DOHH2 (cell line): ENCODE measurements at regions not wholly inside any gene's neighbourhood (a gene's known extent, or its start where the extent isn't known, plus 50 kb on each side); places are given as distances from the start of the nearest gene placed in this dataset.

Experiments
- H3F3A ChIP-seq: fragments of 200-600 bp; sonication (generic), shearing (Covaris generic); 2 replicates; pipeline ENCODE4 v1.6.0; 2016; ENCODE audit warnings: antibody characterized with exemption, mild to moderate bottlenecking; ENCODE audit not compliant: control insufficient read depth, insufficient read depth
- H3K27ac ChIP-seq: fragments of 200-600 bp; sonication (generic); 2 replicates; pipeline ENCODE4 v1.5.1; 2014; ENCODE audit warnings: low read depth, mild to moderate bottlenecking, low read length, moderate library complexity
- H3K27me3 ChIP-seq: fragments of 200-600 bp; sonication (generic); 2 replicates; pipeline ENCODE4 v1.6.1; 2014; ENCODE audit warnings: mild to moderate bottlenecking, low read length, mixed read lengths; ENCODE audit not compliant: control insufficient read depth
- H3K36me3 ChIP-seq: fragments of 200-600 bp; sonication (generic); 2 replicates; pipeline ENCODE4 v1.6.1; 2014; ENCODE audit warnings: mild to moderate bottlenecking, low read length, moderate library complexity, mixed read lengths; ENCODE audit not compliant: control insufficient read depth
- H3K4me1 ChIP-seq: fragments of 200-600 bp; sonication (generic); 2 replicates; pipeline ENCODE4 v1.6.1; 2014; ENCODE audit warnings: mild to moderate bottlenecking, low read length, mixed read lengths; ENCODE audit not compliant: control insufficient read depth
- H3K4me2 ChIP-seq: fragments of 200-600 bp; sonication (generic); 2 replicates; pipeline ENCODE4 v1.6.0; 2014; ENCODE audit warnings: mild to moderate bottlenecking, low read length, moderate library complexity
- H3K4me3 ChIP-seq: fragments of 200-600 bp; sonication (generic); 2 replicates; pipeline ENCODE4 v1.5.1; 2014; ENCODE audit warnings: mild to moderate bottlenecking, low read length, mixed read lengths
- H3K79me2 ChIP-seq: fragments of 200-600 bp; sonication (generic); 2 replicates; pipeline ENCODE4 v1.6.1; 2014; ENCODE audit warnings: mild to moderate bottlenecking, low read length, mixed read lengths; ENCODE audit not compliant: control insufficient read depth
- H3K9me2 ChIP-seq: fragments of 200-600 bp; sonication (generic); replicated peaks from 2 replicates; pipeline ENCODE4 v1.6.1; 2014; ENCODE audit warnings: mild to moderate bottlenecking, low read length, mixed read lengths; ENCODE audit not compliant: control insufficient read depth
- H3K9me3 ChIP-seq: fragments of 200-600 bp; sonication (generic); 2 replicates; pipeline ENCODE4 v1.6.1; 2014; ENCODE audit warnings: antibody characterized with exemption, low read length, mixed read lengths; ENCODE audit not compliant: control insufficient read depth, insufficient read depth
- H4K20me1 ChIP-seq: fragments of 200-600 bp; sonication (generic); 2 replicates; pipeline ENCODE4 v1.6.0; 2014; ENCODE audit warnings: low read depth, mild to moderate bottlenecking, antibody characterized with exemption, low read length, moderate library complexity; ENCODE audit not compliant: control insufficient read depth, insufficient read depth
- EZH2phosphoT487 ChIP-seq: fragments of 200-600 bp; sonication (generic); IDR thresholded peaks from 2 replicates; pipeline ENCODE4 v1.6.1; 2017; ENCODE audit warnings: borderline replicate concordance, mild to moderate bottlenecking, antibody characterized with exemption, low read length, moderate library complexity, mixed read lengths
- TF ChIP-seq, protein P1 (sequence below): fragments of 200-600 bp; sonication (generic); IDR thresholded peaks from one replicate; pipeline ENCODE4 v1.5.1; 2014; ENCODE audit warnings: antibody characterized with exemption, mild to moderate bottlenecking, low read depth, low read length; ENCODE audit not compliant: poor library complexity, severe bottlenecking

- Histone ChIP-seq H3K4me2 (no peak overlapping the region), H3F3A (no peaks in the 10 kb centered on the region), H3K4me3 (no peak overlapping the region), H3K9me3 (no peaks in the 10 kb centered on the region), H3K9me2 (no peaks in the 10 kb centered on the region), H3K27ac (no peak overlapping the region), H4K20me1 (no peaks in the 10 kb centered on the region), H3K4me1 (no peaks in the 10 kb centered on the region), H3K27me3 (no peaks in the 10 kb centered on the region), H3K79me2 (no peaks in the 10 kb centered on the region), H3K36me3 (no peaks in the 10 kb centered on the region)
- TF ChIP-seq, protein P1, sequence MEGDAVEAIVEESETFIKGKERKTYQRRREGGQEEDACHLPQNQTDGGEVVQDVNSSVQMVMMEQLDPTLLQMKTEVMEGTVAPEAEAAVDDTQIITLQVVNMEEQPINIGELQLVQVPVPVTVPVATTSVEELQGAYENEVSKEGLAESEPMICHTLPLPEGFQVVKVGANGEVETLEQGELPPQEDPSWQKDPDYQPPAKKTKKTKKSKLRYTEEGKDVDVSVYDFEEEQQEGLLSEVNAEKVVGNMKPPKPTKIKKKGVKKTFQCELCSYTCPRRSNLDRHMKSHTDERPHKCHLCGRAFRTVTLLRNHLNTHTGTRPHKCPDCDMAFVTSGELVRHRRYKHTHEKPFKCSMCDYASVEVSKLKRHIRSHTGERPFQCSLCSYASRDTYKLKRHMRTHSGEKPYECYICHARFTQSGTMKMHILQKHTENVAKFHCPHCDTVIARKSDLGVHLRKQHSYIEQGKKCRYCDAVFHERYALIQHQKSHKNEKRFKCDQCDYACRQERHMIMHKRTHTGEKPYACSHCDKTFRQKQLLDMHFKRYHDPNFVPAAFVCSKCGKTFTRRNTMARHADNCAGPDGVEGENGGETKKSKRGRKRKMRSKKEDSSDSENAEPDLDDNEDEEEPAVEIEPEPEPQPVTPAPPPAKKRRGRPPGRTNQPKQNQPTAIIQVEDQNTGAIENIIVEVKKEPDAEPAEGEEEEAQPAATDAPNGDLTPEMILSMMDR, result no peak
- TF ChIP-seq EZH2phosphoT487, result no peak
Measured at GRCh38 chr12:88339966-88340365, 197.9 kb downstream of the TMTC3 start.

- Histone ChIP-seq H3F3A (no peaks in the 10 kb centered on the region), H3K27ac (no peak overlapping the region), H3K9me3 (no peaks in the 10 kb centered on the region), H3K4me2 (no peak overlapping the region), H3K27me3 (no peaks in the 10 kb centered on the region), H3K4me1 (no peaks in the 10 kb centered on the region), H4K20me1 (no peaks in the 10 kb centered on the region), H3K36me3 (no peaks in the 10 kb centered on the region), H3K4me3 (no peak overlapping the region), H3K9me2 (no peaks in the 10 kb centered on the region), H3K79me2 (no peaks in the 10 kb centered on the region)
- TF ChIP-seq EZH2phosphoT487, result no peak
- TF ChIP-seq, protein P1, result no peak
Measured at GRCh38 chr12:88342251-88342806, 200.2 kb downstream of the TMTC3 start.

GRCh38 chr12:88351146-88351545 is 209.0 kb downstream of the TMTC3 start:
- H3K36me3 ChIP-seq, result no peaks in the 10 kb centered on the region
- no peaks in the 10 kb centered on the region for H3F3A ChIP-seq
- TF ChIP-seq, protein P1, result no peak
- TF ChIP-seq EZH2phosphoT487, result no peak
- no peaks in the 10 kb centered on the region for H3K4me1 ChIP-seq
- H3K4me3 ChIP-seq, result no peak overlapping the region
- H3K9me2 ChIP-seq, result no peaks in the 10 kb centered on the region
- no peaks in the 10 kb centered on the region for H4K20me1 ChIP-seq
- no peaks in the 10 kb centered on the region for H3K27me3 ChIP-seq
- no peak overlapping the region for H3K4me2 ChIP-seq
- H3K9me3 ChIP-seq, result no peaks in the 10 kb centered on the region
- no peaks in the 10 kb centered on the region for H3K79me2 ChIP-seq
- no peak overlapping the region for H3K27ac ChIP-seq
